Breast epithelium (tissue), 3 donors: ENCODE measurements at regions not wholly inside any gene's neighbourhood (a gene's known extent, or its start where the extent isn't known, plus 50 kb on each side); places are given as distances from the start of the nearest gene placed in this dataset.

Experiments
- POLR2A ChIP-seq: fragments of 450-650 bp; IDR thresholded peaks from one replicate; pipeline ENCODE4 v1.6.1; 2016; ENCODE audit warnings: antibody characterized with exemption, mild to moderate bottlenecking, moderate library complexity
- POLR2AphosphoS5 ChIP-seq, 3 donors: sonication (generic); formaldehyde crosslinking; IDR thresholded peaks; one replicate each; pipeline ENCODE4 v1.6.1; 2017; ENCODE audit warnings: antibody characterized with exemption in 3 of 3
- TF ChIP-seq, protein P1 (sequence below), 3 donors: fragments of 450-650 bp; IDR thresholded peaks; one replicate each; pipeline ENCODE4 v1.5.1; 2016 to 2017; ENCODE audit warnings: antibody characterized with exemption in 3 of 3, mild to moderate bottlenecking in 3 of 3, moderate library complexity in 3 of 3

- TF ChIP-seq, protein P1, sequence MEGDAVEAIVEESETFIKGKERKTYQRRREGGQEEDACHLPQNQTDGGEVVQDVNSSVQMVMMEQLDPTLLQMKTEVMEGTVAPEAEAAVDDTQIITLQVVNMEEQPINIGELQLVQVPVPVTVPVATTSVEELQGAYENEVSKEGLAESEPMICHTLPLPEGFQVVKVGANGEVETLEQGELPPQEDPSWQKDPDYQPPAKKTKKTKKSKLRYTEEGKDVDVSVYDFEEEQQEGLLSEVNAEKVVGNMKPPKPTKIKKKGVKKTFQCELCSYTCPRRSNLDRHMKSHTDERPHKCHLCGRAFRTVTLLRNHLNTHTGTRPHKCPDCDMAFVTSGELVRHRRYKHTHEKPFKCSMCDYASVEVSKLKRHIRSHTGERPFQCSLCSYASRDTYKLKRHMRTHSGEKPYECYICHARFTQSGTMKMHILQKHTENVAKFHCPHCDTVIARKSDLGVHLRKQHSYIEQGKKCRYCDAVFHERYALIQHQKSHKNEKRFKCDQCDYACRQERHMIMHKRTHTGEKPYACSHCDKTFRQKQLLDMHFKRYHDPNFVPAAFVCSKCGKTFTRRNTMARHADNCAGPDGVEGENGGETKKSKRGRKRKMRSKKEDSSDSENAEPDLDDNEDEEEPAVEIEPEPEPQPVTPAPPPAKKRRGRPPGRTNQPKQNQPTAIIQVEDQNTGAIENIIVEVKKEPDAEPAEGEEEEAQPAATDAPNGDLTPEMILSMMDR (IDR thresholded peaks at IDR 0.05) = no peak
- no peak for TF ChIP-seq POLR2A
- no peak for TF ChIP-seq POLR2AphosphoS5 (IDR thresholded peaks at IDR 0.05)
These were observed 275.2 kb downstream of the CDH9 start for GRCh38 chr5:26763215-26763614.
